ENCODE measurements at regions not wholly inside any gene's neighbourhood (a gene's known extent, or its start where the extent isn't known, plus 50 kb on each side); places are given as distances from the start of the nearest gene placed in this dataset.
"Not testable (repeated sequence)": the region's sequence is repeated elsewhere in the genome, so short reads cannot be mapped to it uniquely, and the experiment has no call there.

DNA sequence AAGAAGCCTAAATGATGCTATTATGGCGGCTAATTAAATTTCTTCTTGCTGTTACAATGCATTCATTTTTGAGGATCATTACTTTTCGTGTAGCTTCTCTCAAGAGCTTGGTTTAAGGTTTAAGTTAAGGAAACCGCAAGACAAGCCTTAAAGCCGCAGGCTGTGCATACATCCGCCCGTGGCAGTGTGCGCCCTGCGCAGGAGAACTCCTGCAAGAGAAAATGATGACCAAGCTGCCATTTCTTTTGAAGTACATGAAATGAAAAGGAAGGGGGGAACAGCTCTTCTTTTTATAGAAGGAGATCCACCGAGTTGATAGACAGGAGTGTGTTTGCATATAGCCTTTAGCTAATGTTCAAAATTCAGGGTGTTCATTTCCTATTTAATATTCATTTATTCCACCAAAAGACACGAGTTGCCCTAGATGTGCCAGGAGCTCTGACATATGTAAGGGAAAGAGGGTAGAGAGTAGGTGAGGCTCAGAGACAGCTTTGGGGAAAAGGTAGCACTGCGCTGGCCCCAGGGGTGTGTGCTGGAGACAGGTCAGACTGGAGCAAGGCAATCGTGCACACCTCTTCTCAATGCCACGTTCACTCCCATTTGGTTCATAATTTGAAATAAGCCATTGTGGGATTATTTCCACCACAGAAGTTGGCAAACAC, 112.1 kb upstream of the LDB2 start:
- TF ChIP-seq, protein P1, sequence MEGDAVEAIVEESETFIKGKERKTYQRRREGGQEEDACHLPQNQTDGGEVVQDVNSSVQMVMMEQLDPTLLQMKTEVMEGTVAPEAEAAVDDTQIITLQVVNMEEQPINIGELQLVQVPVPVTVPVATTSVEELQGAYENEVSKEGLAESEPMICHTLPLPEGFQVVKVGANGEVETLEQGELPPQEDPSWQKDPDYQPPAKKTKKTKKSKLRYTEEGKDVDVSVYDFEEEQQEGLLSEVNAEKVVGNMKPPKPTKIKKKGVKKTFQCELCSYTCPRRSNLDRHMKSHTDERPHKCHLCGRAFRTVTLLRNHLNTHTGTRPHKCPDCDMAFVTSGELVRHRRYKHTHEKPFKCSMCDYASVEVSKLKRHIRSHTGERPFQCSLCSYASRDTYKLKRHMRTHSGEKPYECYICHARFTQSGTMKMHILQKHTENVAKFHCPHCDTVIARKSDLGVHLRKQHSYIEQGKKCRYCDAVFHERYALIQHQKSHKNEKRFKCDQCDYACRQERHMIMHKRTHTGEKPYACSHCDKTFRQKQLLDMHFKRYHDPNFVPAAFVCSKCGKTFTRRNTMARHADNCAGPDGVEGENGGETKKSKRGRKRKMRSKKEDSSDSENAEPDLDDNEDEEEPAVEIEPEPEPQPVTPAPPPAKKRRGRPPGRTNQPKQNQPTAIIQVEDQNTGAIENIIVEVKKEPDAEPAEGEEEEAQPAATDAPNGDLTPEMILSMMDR (IDR thresholded peaks at IDR 0.05; ENCODE audit: low read depth, low read length, missing control alignments): no peak
- DNase-seq (ENCODE audit: low read depth): no peak
- in situ Hi-C loops (cut with HindIII; ENCODE audit: low sequenced_read_pairs): no loop called here
- no peak overlapping the region for H3K4me3 ChIP-seq (ENCODE audit: low read depth, low read length)

DNA sequence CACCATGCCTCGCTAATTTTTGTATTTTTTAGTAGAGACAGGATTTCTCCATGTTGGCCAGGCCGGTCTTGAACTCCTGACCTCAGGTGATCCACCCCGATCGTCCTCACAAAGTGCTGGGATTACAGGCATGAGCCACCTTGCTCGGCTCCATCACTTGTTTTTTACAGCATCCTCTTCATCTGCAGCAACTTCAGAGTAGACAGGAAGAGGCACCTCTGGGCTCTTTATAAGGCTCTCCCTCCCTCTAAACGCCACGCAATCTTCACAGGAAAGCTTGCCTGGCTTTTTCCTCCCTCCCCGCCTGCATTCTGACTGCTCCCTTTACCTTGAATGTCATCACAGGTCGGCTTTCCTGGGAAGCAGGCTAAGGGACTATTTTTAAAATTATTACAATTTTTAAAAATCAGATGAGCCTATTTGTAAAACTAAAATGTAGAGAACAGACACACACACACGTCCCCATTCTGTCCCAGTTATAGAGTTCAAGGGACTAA, 111.5 kb upstream of the LDB2 start:
- no peak for DNase-seq (ENCODE audit: low read depth)
- TF ChIP-seq, protein P1 (IDR thresholded peaks at IDR 0.05; ENCODE audit: low read depth, low read length, missing control alignments): no peak
- in situ Hi-C loops (cut with HindIII; ENCODE audit: low sequenced_read_pairs): no loop called here
- no peak overlapping the region for H3K4me3 ChIP-seq (ENCODE audit: low read depth, low read length)

DNA sequence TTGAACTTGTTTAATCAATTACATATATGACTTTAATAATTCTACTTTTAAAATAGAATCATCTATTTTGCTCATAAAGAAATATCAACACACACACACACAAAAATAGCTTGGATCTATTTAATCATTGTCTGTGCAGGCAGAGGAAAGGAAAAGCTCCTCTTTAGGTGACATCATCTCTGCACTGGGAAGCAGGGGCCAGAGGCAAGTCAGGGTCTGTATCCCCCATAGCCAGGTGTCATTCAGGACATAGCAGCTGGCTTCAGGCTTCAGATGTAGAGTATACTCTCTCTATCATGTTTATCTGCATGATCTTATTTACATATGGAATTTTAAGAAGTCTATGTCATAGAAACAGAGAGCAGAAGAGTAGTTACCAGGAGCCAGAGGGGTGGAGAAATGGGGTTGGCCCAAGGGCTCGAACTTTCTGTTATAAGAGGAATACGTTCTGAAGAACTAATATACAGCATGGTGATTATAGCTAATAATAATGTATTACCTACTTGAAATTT, 110.4 kb upstream of the LDB2 start:
- TF ChIP-seq, protein P1 (IDR thresholded peaks at IDR 0.05; ENCODE audit: low read depth, low read length, missing control alignments): no peak
- no peak for DNase-seq (ENCODE audit: low read depth)
- in situ Hi-C loops (cut with HindIII; ENCODE audit: low sequenced_read_pairs): no loop called here
- H3K4me3 ChIP-seq (ENCODE audit: low read depth, low read length): no peak overlapping the region

DNA sequence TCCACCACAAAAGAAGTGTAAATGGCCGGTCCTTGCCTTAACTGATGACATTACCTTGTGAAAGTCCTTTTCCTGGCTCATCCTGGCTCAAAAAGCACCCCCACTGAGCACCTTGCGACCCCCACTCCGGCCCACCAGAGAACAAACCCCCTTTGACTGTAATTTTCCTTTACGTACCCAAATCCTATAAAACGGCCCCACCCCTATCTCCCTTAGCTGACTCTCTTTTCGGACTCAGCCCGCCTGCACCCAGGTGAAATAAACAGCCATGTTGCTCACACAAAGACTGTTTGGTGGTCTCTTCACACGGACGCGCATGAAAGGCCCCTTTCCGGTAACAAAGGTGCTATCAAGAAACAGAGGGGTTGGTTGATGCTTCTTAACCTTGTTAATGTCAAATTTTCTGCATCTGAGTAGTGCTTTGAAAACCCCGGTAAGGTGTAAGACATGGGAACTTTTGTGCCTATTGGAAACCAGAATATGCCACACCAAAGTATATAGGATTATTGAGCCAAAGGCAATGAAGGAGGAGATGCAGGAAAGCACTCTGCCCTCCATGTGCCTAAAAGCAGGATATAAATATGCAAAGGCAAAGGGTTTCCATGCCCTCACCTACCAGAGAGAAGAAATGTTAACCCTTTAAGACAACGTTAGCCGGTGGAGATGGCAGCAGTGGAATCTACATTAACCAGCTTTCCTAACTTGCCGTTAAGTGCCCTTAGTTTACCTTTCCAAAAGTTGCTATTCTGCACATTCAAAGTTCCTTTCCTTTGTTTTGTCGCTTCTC, 105.4 kb upstream of the LDB2 start:
- DNase-seq (ENCODE audit: low read depth); H3K4me3 ChIP-seq (ENCODE audit: low read depth, low read length); in situ Hi-C loops (cut with HindIII; ENCODE audit: low sequenced_read_pairs): not testable (repeated sequence)

DNA sequence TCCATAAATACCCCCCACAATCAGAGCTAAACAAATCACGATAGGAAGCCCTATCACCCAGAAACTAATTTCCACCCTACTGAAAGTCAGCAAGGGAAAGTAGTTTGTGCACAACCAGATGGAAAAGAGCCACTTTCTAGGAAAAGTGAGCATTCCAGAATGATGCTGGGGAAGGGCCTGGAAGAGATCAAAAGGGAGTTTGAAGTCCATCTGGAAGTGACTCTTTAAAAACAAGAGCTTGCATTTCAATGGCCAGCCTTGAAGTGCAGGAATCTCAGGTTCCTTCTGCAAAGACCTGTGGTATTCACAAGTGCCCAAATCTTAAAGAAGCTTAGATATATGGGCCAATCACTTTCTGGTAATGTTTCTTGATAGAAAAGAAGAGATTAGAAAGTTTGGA, 97.0 kb upstream of the LDB2 start:
- in situ Hi-C loops (cut with HindIII; ENCODE audit: low sequenced_read_pairs): no loop called here
- TF ChIP-seq, protein P1 (IDR thresholded peaks at IDR 0.05; ENCODE audit: low read depth, low read length, missing control alignments): no peak
- DNase-seq (ENCODE audit: low read depth): no peak
- H3K4me3 ChIP-seq (ENCODE audit: low read depth, low read length): no peak overlapping the region

DNA sequence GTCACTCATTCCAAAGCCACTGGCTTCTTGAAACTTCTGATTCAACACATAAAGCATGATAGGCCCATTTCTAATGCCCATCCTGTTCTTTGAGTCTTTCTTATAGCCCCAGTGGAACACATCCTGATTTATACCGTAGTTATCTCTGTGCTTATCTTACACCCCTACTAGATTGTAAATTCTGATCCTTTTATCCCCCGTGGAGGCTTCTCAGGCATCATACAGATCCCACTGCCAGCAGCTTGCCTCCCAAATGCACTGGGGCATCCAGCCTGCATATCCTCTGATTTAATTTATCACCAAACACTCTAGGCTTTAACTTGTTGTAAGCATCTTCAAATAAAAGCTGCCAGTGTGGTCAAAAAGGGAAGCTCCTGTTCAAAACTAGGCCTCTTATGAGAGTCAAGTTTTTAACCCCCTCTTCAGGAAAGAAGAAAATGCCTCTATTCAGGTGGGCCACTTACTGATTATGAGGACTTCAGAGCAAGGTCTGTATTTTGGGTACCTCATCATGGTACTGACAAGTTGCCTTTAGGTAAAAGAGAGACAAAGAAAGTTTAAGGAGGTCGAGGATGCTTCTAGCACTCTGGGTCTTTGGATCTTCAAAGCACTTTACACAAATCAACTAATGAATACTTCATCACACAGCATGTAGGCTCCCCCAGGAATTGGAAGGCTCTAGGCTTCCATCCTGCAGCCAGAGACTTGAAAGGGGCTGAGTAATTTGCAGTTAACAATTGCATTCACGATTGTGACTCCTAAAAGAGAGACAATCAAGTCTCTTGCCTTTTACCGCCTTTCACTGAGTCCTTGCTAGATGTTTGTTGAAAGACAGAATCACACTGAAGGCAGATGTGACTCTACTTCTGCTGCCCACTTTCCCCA, 95.8 kb upstream of the LDB2 start:
- no peak overlapping the region for H3K4me3 ChIP-seq (ENCODE audit: low read depth, low read length)
- TF ChIP-seq, protein P1 (IDR thresholded peaks at IDR 0.05; ENCODE audit: low read depth, low read length, missing control alignments): no peak
- in situ Hi-C loops (cut with HindIII; ENCODE audit: low sequenced_read_pairs): no loop called here
- no peak for DNase-seq (ENCODE audit: low read depth)

Data from astrocyte of the cerebellum (primary cell).